ENCODE measurements at regions not wholly inside any gene's neighbourhood (a gene's known extent, or its start where the extent isn't known, plus 50 kb on each side); places are given as distances from the start of the nearest gene placed in this dataset.

DNA sequence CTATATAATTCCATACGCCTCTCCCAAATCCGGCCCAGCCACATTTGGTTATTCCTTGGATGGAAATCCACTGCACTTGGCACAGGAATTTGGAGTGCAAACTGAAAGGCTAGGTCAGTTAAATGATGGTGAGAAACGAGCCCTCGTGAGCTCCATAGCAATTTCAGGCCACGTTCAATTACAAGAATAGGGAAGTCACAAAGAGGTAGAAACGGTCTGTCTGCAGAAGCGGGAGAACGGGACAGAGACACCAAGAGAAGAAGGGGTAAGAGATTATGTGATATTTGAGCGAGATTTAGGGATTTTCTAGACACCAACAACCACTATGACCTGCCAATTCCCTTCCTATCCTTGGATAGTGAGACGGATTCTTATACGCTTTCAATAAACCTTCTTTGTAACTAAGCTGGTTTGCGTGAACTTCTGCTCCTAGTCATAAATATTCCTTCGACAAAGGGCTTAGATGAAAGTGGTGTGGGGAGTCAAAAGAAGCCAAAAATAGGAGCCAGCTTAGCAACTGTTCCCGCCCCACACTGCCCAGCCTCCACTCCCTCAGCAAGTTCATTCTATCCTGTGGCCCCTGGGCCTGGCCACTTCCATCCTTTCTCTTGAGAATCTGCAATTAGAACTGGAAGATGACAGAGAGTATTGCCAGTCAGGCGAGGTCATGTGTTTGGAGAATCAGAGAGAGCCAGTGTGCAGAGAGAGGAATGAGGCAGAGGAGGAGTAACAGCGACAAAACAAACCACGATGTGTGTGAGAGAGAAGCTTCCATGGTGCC lies 118.4 kb downstream of the ZNF608 start:
- TF ChIP-seq, protein P1, sequence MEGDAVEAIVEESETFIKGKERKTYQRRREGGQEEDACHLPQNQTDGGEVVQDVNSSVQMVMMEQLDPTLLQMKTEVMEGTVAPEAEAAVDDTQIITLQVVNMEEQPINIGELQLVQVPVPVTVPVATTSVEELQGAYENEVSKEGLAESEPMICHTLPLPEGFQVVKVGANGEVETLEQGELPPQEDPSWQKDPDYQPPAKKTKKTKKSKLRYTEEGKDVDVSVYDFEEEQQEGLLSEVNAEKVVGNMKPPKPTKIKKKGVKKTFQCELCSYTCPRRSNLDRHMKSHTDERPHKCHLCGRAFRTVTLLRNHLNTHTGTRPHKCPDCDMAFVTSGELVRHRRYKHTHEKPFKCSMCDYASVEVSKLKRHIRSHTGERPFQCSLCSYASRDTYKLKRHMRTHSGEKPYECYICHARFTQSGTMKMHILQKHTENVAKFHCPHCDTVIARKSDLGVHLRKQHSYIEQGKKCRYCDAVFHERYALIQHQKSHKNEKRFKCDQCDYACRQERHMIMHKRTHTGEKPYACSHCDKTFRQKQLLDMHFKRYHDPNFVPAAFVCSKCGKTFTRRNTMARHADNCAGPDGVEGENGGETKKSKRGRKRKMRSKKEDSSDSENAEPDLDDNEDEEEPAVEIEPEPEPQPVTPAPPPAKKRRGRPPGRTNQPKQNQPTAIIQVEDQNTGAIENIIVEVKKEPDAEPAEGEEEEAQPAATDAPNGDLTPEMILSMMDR (IDR thresholded peaks at IDR 0.05 in 8 of 11, conservative IDR thresholded peaks at IDR 0.05 in 3 of 11) = no peak
- TF ChIP-seq POLR2AphosphoS5 (IDR thresholded peaks at IDR 0.05) = no peak

All from spleen (tissue), 7 donors.